ENCODE measurements at regions not wholly inside any gene's neighbourhood (a gene's known extent, or its start where the extent isn't known, plus 50 kb on each side); places are given as distances from the start of the nearest gene placed in this dataset.

- no peak overlapping the region for H2AFZ ChIP-seq (ENCODE audit: insufficient read depth, low read depth, low read length, poor library complexity, severe bottlenecking)
- DNase-seq (no peak), ATAC-seq (ENCODE audit: low read depth) (no peak)
- H3K4me1 ChIP-seq (ENCODE audit: control insufficient read depth in 2 of 2, insufficient read depth in 2 of 2, low read length in 2 of 2) = no peaks in the 10 kb centered on the region
- Mint-ChIP-seq H3K9me3 (ENCODE audit: insufficient read depth) (no peaks in the 10 kb centered on the region), H3K27me3 (no peaks in the 10 kb centered on the region), H3K4me1 (no peaks in the 10 kb centered on the region), H3K27ac (no peak overlapping the region), H3K4me3 (no peak overlapping the region)
- H3K79me2 ChIP-seq (ENCODE audit: control insufficient read depth, insufficient read depth, low read length) = no peaks in the 10 kb centered on the region
- no peaks in the 10 kb centered on the region for H4K20me1 ChIP-seq (ENCODE audit: control insufficient read depth, insufficient read depth, low read length, poor library complexity, severe bottlenecking)
- H3K4me2 ChIP-seq (replicated peaks; ENCODE audit: low read depth, low read length, poor library complexity, severe bottlenecking) = no peak overlapping the region
- H3K9me3 ChIP-seq (ENCODE audit: control extremely low read depth in 1 of 3, control insufficient read depth in 2 of 3, insufficient read depth in 1 of 3, low read length in 2 of 3) = no peaks in the 10 kb centered on the region
- H3K4me3 ChIP-seq (ENCODE audit: control extremely low read depth in 1 of 5, extremely low read depth in 1 of 5, insufficient read depth in 1 of 5, low read depth in 2 of 5, low read length in 4 of 5) = no peak overlapping the region
- CTCF ChIA-PET = no interaction called here
- POLR2A ChIA-PET = no interaction called here
- intact Hi-C loops (cut with micrococcal nuclease) = no loop called here
- H3K27me3 ChIP-seq (replicated peaks in 1 of 4; ENCODE audit: control extremely low read depth in 1 of 4, control insufficient read depth in 3 of 4, insufficient read depth in 4 of 4, low read length in 3 of 4) = no peaks in the 10 kb centered on the region
- H3K9ac ChIP-seq (ENCODE audit: low read length) = no peak overlapping the region
- no peak overlapping the region for H3K27ac ChIP-seq (ENCODE audit: low read length in 2 of 2)
- TF ChIP-seq EZH2 (IDR thresholded peaks at IDR 0.05; ENCODE audit: borderline replicate concordance, insufficient read depth, low read depth, low read length, poor library complexity, severe bottlenecking) (no peak), CTCF (IDR thresholded peaks at IDR 0.05) (no peak)
- no peaks in the 10 kb centered on the region for H3K36me3 ChIP-seq (replicated peaks in 1 of 2; ENCODE audit: control extremely low read depth in 1 of 2, control insufficient read depth in 1 of 2, extremely low read depth in 1 of 2, insufficient read depth in 2 of 2, low read length in 1 of 2)
- no CpG with 5 or more reads among the region's 3 CpGs for WGBS (ENCODE audit: insufficient coverage)
Measured at GRCh38 chr5:165139721-165140120, 1634.3 kb downstream of the MAT2B start.

GRCh38 chr5:165143741-165144140, 1638.3 kb downstream of the MAT2B start:
- intact Hi-C loops (cut with micrococcal nuclease) = no loop called here
- Mint-ChIP-seq H3K27ac (no peak overlapping the region), H3K4me3 (no peak overlapping the region), H3K4me1 (no peaks in the 10 kb centered on the region), H3K27me3 (no peaks in the 10 kb centered on the region), H3K9me3 (ENCODE audit: insufficient read depth) (no peaks in the 10 kb centered on the region)
- Histone ChIP-seq H3K79me2 (ENCODE audit: control insufficient read depth, insufficient read depth, low read length) (no peaks in the 10 kb centered on the region), H3K27me3 (replicated peaks in 1 of 4; ENCODE audit: control extremely low read depth in 1 of 4, control insufficient read depth in 3 of 4, insufficient read depth in 4 of 4, low read length in 3 of 4) (no peaks in the 10 kb centered on the region), H3K9ac (ENCODE audit: low read length) (no peak overlapping the region), H3K4me3 (ENCODE audit: control extremely low read depth in 1 of 5, extremely low read depth in 1 of 5, insufficient read depth in 1 of 5, low read depth in 2 of 5, low read length in 4 of 5) (no peak overlapping the region), H3K4me1 (ENCODE audit: control insufficient read depth in 2 of 2, insufficient read depth in 2 of 2, low read length in 2 of 2) (no peaks in the 10 kb centered on the region), H3K27ac (ENCODE audit: low read length in 2 of 2) (no peak overlapping the region), H2AFZ (ENCODE audit: insufficient read depth, low read depth, low read length, poor library complexity, severe bottlenecking) (no peak overlapping the region), H3K4me2 (replicated peaks; ENCODE audit: low read depth, low read length, poor library complexity, severe bottlenecking) (no peak overlapping the region), H4K20me1 (ENCODE audit: control insufficient read depth, insufficient read depth, low read length, poor library complexity, severe bottlenecking) (no peaks in the 10 kb centered on the region), H3K9me3 (ENCODE audit: control extremely low read depth in 1 of 3, control insufficient read depth in 2 of 3, insufficient read depth in 1 of 3, low read length in 2 of 3) (no peaks in the 10 kb centered on the region), H3K36me3 (replicated peaks in 1 of 2; ENCODE audit: control extremely low read depth in 1 of 2, control insufficient read depth in 1 of 2, extremely low read depth in 1 of 2, insufficient read depth in 2 of 2, low read length in 1 of 2) (no peaks in the 10 kb centered on the region)
- ATAC-seq (ENCODE audit: low read depth) (no peak), DNase-seq (no peak)
- TF ChIP-seq CTCF (IDR thresholded peaks at IDR 0.05) (no peak), EZH2 (IDR thresholded peaks at IDR 0.05; ENCODE audit: borderline replicate concordance, insufficient read depth, low read depth, low read length, poor library complexity, severe bottlenecking) (no peak)
- WGBS (ENCODE audit: insufficient coverage) = 11% methylated on average over 3 of the region's 4 CpGs
- CTCF ChIA-PET = no interaction called here
- POLR2A ChIA-PET = no interaction called here
